Neuron (in vitro differentiated cells): ENCODE measurements at regions not wholly inside any gene's neighbourhood (a gene's known extent, or its start where the extent isn't known, plus 50 kb on each side); places are given as distances from the start of the nearest gene placed in this dataset.
"Not testable (repeated sequence)": the region's sequence is repeated elsewhere in the genome, so short reads cannot be mapped to it uniquely, and the experiment has no call there.

ENCODE experiments used
- H2AFZ ChIP-seq: one replicate; pipeline ENCODE4 v1.6.1; 2013; ENCODE audit warnings: low read depth, mild to moderate bottlenecking, inconsistent platforms, low read length, moderate library complexity
- H3K27me3 ChIP-seq: one replicate; pipeline ENCODE4 v1.6.1; 2013; ENCODE audit warnings: low read length; ENCODE audit not compliant: insufficient read depth
- H3K36me3 ChIP-seq: one replicate; pipeline ENCODE4 v1.6.1; 2013; ENCODE audit warnings: low read length; ENCODE audit not compliant: insufficient read depth
- H3K4me1 ChIP-seq: one replicate; pipeline ENCODE4 v1.6.1; 2013; ENCODE audit warnings: low read length; ENCODE audit not compliant: insufficient read depth
- H3K4me3 ChIP-seq: 2 replicates; pipeline ENCODE4 v1.5.1; 2013; ENCODE audit warnings: mild to moderate bottlenecking, low read length, moderate library complexity
- H3K9me3 ChIP-seq: one replicate; pipeline ENCODE4 v1.6.1; 2013; ENCODE audit warnings: low read length

DNA sequence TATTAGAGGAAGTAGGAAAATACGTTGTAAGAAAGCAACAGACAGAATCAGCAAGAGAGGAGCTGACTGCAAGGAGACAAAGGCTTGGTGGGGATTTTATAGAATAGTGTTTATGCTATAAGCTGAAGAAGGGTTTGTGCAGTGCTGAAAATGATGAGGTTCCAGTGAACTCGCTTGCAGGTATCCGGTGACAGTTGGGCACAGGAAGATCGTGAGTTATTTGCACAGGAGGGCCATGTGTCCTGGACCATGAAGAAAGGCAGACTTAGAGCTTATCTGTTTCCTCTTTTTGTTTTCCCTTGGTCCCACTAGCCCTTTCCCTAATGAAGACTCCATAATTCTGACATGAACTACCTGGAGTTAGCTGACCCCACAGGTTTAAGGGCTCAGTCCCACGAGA is 61.4 kb downstream of the NXNL2 start:
- Histone ChIP-seq H3K9me3 (no peaks in the 10 kb centered on the region), H3K36me3 (no peaks in the 10 kb centered on the region), H3K4me3 (no peak overlapping the region), H2AFZ (no peak overlapping the region), H3K27me3 (no peaks in the 10 kb centered on the region), H3K4me1 (no peaks in the 10 kb centered on the region)

- H3K9me3 ChIP-seq: no peaks in the 10 kb centered on the region
- H3K4me3 ChIP-seq: no peak overlapping the region
- H3K4me1 ChIP-seq: peaks cover 2% of the 10 kb centered on the region
- H3K36me3 ChIP-seq: no peaks in the 10 kb centered on the region
- no peak overlapping the region for H2AFZ ChIP-seq
- H3K27me3 ChIP-seq: no peaks in the 10 kb centered on the region
Observed at GRCh38 chr9:88604836-88605511, 70.0 kb downstream of the NXNL2 start.

DNA sequence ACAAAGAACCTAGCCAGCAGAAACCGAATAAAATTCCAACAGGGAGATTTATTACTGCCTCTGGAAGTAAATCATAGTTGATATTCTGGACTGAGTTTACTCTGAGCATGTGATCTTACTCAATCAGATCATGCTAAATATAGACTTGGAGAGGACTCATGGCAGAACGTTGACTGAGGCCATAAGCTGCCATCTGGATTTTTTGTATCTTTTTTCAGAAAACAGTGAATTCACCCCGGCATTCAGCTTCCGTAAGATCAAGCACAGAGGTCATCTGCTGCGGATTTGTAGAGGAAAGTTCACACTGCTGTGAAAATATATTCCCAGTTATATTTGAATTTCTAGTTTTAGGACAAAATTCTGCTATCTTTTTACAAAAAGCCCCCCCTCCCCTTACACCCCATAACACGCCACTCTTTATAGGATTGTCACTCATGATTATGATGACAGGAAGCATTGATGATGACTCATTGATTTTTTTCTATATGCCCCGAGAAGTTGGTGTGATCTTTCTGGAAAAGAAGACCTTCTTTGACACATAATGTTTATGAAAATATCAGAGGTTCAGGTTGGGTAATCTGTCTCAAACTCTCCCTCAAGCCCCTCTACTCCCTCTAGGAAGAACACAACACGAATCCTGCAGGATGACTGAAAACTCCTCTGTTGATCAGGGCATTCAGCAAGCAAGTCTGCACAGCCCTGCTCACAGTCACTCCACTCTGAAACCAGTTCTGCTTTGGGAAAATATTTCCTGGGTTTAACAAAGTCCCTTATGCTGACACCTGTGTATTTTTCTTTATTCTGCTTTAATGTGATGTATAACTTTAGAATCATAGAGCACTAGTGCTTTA is 70.8 kb downstream of the NXNL2 start:
- no peak overlapping the region for H3K4me3 ChIP-seq
- no peaks in the 10 kb centered on the region for H3K9me3 ChIP-seq
- H3K36me3 ChIP-seq: no peaks in the 10 kb centered on the region
- H3K27me3 ChIP-seq: no peaks in the 10 kb centered on the region
- H2AFZ ChIP-seq: no peak overlapping the region
- peaks cover 2% of the 10 kb centered on the region for H3K4me1 ChIP-seq

GRCh38 chr9:88614359-88614758 is 79.4 kb downstream of the NXNL2 start:
- Histone ChIP-seq H3K4me1 (no peaks in the 10 kb centered on the region), H3K9me3 (peaks cover 3% of the 10 kb centered on the region), H3K4me3 (no peak overlapping the region), H3K36me3 (no peaks in the 10 kb centered on the region), H2AFZ (no peak overlapping the region), H3K27me3 (no peaks in the 10 kb centered on the region)

- Histone ChIP-seq H3K4me1 (no peaks in the 10 kb centered on the region), H3K27me3 (no peaks in the 10 kb centered on the region), H2AFZ (no peak overlapping the region), H3K36me3 (no peaks in the 10 kb centered on the region), H3K9me3 (no peaks in the 10 kb centered on the region), H3K4me3 (no peak overlapping the region)
Observed at GRCh38 chr9:88623698-88624097, 88.7 kb downstream of the NXNL2 start.

DNA sequence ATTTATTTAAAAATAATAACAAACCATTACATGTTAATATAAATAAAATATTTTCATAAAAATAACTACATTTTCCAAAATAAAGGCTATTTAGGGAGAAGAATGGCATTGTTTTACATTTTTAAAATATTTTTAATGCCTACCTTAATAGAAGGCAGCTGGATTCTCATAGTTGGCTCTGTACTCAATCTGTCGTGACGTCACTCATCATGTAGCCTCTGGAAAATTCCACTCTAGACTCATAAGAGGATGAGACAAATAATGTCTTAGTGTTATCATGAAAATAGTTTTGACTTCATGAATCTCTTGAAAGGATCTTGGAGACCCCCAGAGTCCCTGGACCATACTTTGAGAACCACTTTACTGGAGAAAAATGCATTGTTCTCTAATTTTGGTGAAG is 93.1 kb downstream of the NXNL2 start:
- H2AFZ ChIP-seq: no peak overlapping the region
- no peaks in the 10 kb centered on the region for H3K9me3 ChIP-seq
- H3K4me1 ChIP-seq: no peaks in the 10 kb centered on the region
- H3K4me3 ChIP-seq: no peak overlapping the region
- H3K27me3 ChIP-seq: no peaks in the 10 kb centered on the region
- H3K36me3 ChIP-seq: no peaks in the 10 kb centered on the region

- Histone ChIP-seq H3K27me3 (no peaks in the 10 kb centered on the region), H2AFZ (no peak overlapping the region), H3K4me3 (no peak overlapping the region), H3K36me3 (no peaks in the 10 kb centered on the region), H3K4me1 (no peaks in the 10 kb centered on the region), H3K9me3 (no peaks in the 10 kb centered on the region)
Observed at GRCh38 chr9:88628811-88629210, 93.8 kb downstream of the NXNL2 start.

GRCh38 chr9:88630574-88630973 is 95.6 kb downstream of the NXNL2 start:
- H3K27me3 ChIP-seq, H2AFZ ChIP-seq, H3K36me3 ChIP-seq, H3K4me1 ChIP-seq, H3K9me3 ChIP-seq, H3K4me3 ChIP-seq: not testable (repeated sequence)

GRCh38 chr9:88635151-88635550 is 100.2 kb downstream of the NXNL2 start:
- Histone ChIP-seq H3K27me3 (no peaks in the 10 kb centered on the region), H3K4me1 (no peaks in the 10 kb centered on the region), H3K36me3 (no peaks in the 10 kb centered on the region), H2AFZ (no peak overlapping the region), H3K4me3 (no peak overlapping the region), H3K9me3 (no peaks in the 10 kb centered on the region)

GRCh38 chr9:88641456-88642240 is 106.7 kb downstream of the NXNL2 start:
- H3K27me3 ChIP-seq: no peaks in the 10 kb centered on the region
- H2AFZ ChIP-seq: no peak overlapping the region
- no peaks in the 10 kb centered on the region for H3K36me3 ChIP-seq
- peaks cover 4% of the 10 kb centered on the region for H3K9me3 ChIP-seq
- H3K4me3 ChIP-seq: no peak overlapping the region
- H3K4me1 ChIP-seq: peaks cover 9% of the 10 kb centered on the region

- H3K36me3 ChIP-seq: no peaks in the 10 kb centered on the region
- H3K4me1 ChIP-seq: peaks cover 9% of the 10 kb centered on the region
- no peak overlapping the region for H2AFZ ChIP-seq
- peaks cover 4% of the 10 kb centered on the region for H3K9me3 ChIP-seq
- no peak overlapping the region for H3K4me3 ChIP-seq
- H3K27me3 ChIP-seq: no peaks in the 10 kb centered on the region
Observed at GRCh38 chr9:88642336-88642735, 107.4 kb downstream of the NXNL2 start.

- H3K4me1 ChIP-seq: peaks cover 9% of the 10 kb centered on the region
- no peak overlapping the region for H3K4me3 ChIP-seq
- H3K36me3 ChIP-seq: no peaks in the 10 kb centered on the region
- H3K9me3 ChIP-seq: peaks cover 4% of the 10 kb centered on the region
- no peak overlapping the region for H2AFZ ChIP-seq
- H3K27me3 ChIP-seq: peaks cover 2% of the 10 kb centered on the region
Observed at GRCh38 chr9:88643931-88644330, 109.0 kb downstream of the NXNL2 start.
